CD14-positive monocyte (primary cell): ENCODE measurements at regions not wholly inside any gene's neighbourhood (a gene's known extent, or its start where the extent isn't known, plus 50 kb on each side); places are given as distances from the start of the nearest gene placed in this dataset.

Source experiments
- DNase-seq, 3 donors: peaks; one replicate each; pipeline ENCODE4 v3.0.0-alpha.2; 2011 to 2022
- H2AFZ ChIP-seq: 2 replicates; pipeline ENCODE4 v1.6.0; 2012; ENCODE audit warnings: mild to moderate bottlenecking, low read depth, low read length, inconsistent platforms; ENCODE audit not compliant: insufficient read depth, poor library complexity, severe bottlenecking
- H3K27ac ChIP-seq, 2 donors: 1 replicate in 1 of 2; 2 replicates in 1 of 2; pipeline ENCODE4 v1.5.1; 2012 to 2013; ENCODE audit warnings: low read length in 2 of 2, control low read depth in 1 of 2, inconsistent platforms in 1 of 2, low read depth in 1 of 2, mild to moderate bottlenecking in 1 of 2
- H3K27me3 ChIP-seq, 2 donors: one replicate each; pipeline versions ENCODE4 v1.6.0 to v1.6.1; 2011 to 2013; ENCODE audit warnings: low read length in 2 of 2; ENCODE audit not compliant: control insufficient read depth in 2 of 2, insufficient read depth in 2 of 2
- H3K36me3 ChIP-seq, 2 donors: replicated peaks in 1 of 2; 1 replicate in 1 of 2; 2 replicates in 1 of 2; pipeline versions ENCODE4 v1.5.1 to v1.6.1; 2012 to 2013; ENCODE audit warnings: low read length in 2 of 2, control low read depth in 1 of 2, inconsistent platforms in 1 of 2, mild to moderate bottlenecking in 1 of 2; ENCODE audit not compliant: insufficient read depth in 2 of 2, control insufficient read depth in 1 of 2
- H3K4me1 ChIP-seq, 2 donors: 1 replicate in 1 of 2; 2 replicates in 1 of 2; pipeline versions ENCODE4 v1.5.1 to v1.6.1; 2012 to 2013; ENCODE audit warnings: low read length in 2 of 2, control low read depth in 1 of 2, inconsistent platforms in 1 of 2, mild to moderate bottlenecking in 1 of 2, moderate library complexity in 1 of 2; ENCODE audit not compliant: insufficient read depth in 2 of 2, control insufficient read depth in 1 of 2
- H3K4me2 ChIP-seq: replicated peaks from 2 replicates; pipeline ENCODE3; 2012; ENCODE audit warnings: low read length, moderate library complexity, mild to moderate bottlenecking; ENCODE audit not compliant: poor library complexity, severe bottlenecking; ENCODE audit errors: extremely low read depth
- H3K4me3 ChIP-seq, 3 experiments: fragments of 200-600 bp in 1 of 3; sonication (generic) in 1 of 3; replicated peaks in 1 of 3; 1 replicate in 2 of 3; 2 replicates in 1 of 3; pipeline ENCODE4 v1.5.1; 2011 to 2013; ENCODE audit warnings: low read length in 3 of 3, mild to moderate bottlenecking in 3 of 3, control low read depth in 2 of 3, low read depth in 2 of 3, inconsistent platforms in 1 of 3, moderate library complexity in 1 of 3
- H3K79me2 ChIP-seq: 2 replicates; pipeline ENCODE4 v1.6.0; 2012; ENCODE audit warnings: mild to moderate bottlenecking, control low read depth, inconsistent platforms, low read length, moderate library complexity; ENCODE audit not compliant: insufficient read depth
- H3K9ac ChIP-seq: 2 replicates; pipeline ENCODE4 v1.6.0; 2017; ENCODE audit warnings: low read length, mild to moderate bottlenecking; ENCODE audit not compliant: insufficient read depth, poor library complexity, severe bottlenecking
- H3K9me3 ChIP-seq, 2 donors: replicated peaks in 1 of 2; 1 replicate in 1 of 2; 2 replicates in 1 of 2; pipeline versions ENCODE4 v1.5.1 to v1.6.1; 2012 to 2013; ENCODE audit warnings: low read length in 2 of 2, control low read depth in 1 of 2; ENCODE audit not compliant: control insufficient read depth in 1 of 2, insufficient read depth in 1 of 2
- H4K20me1 ChIP-seq: 2 replicates; pipeline ENCODE4 v1.6.0; 2012; ENCODE audit warnings: mild to moderate bottlenecking, low read length, control low read depth, moderate library complexity; ENCODE audit not compliant: insufficient read depth
- H3K27ac Mint-ChIP-seq, 7 donors: one replicate each; pipeline ENCODE4 v1.8.0; 2020; ENCODE audit warnings: mild to moderate bottlenecking in 7 of 7, mixed read lengths in 7 of 7, moderate library complexity in 6 of 7, inconsistent platforms in 2 of 7
- H3K27me3 Mint-ChIP-seq, 3 donors: one replicate each; pipeline ENCODE4 v1.8.0; 2021 to 2022; ENCODE audit warnings: low read depth in 3 of 3, mild to moderate bottlenecking in 3 of 3, mixed read lengths in 3 of 3, moderate library complexity in 3 of 3, inconsistent platforms in 1 of 3
- H3K36me3 Mint-ChIP-seq, 2 donors: one replicate each; pipeline ENCODE4 v1.8.0; 2020; ENCODE audit warnings: mixed read lengths in 2 of 2, inconsistent platforms in 1 of 2, mild to moderate bottlenecking in 1 of 2
- H3K4me1 Mint-ChIP-seq: one replicate; pipeline ENCODE4 v1.8.0; 2020; ENCODE audit warnings: mild to moderate bottlenecking, mixed read lengths
- H3K4me3 Mint-ChIP-seq, 2 donors: one replicate each; pipeline ENCODE4 v1.8.0; 2020; ENCODE audit warnings: mild to moderate bottlenecking in 2 of 2, mixed read lengths in 2 of 2, moderate library complexity in 1 of 2
- H3K9me3 Mint-ChIP-seq, 7 donors: one replicate each; pipeline ENCODE4 v1.8.0; 2020 to 2022; ENCODE audit warnings: mixed read lengths in 7 of 7, mild to moderate bottlenecking in 6 of 7, moderate library complexity in 6 of 7, inconsistent platforms in 2 of 7
- CTCF ChIP-seq: fragments of 200-600 bp; IDR thresholded peaks from one replicate; pipeline ENCODE4 v1.8.0; 2022; ENCODE audit warnings: antibody characterized with exemption, mild to moderate bottlenecking
- WGBS: methylation state at CpG from one replicate; pipeline ENCODE4 v1.1.5; 2013; ENCODE audit warnings: missing lambda C conversion rate; ENCODE audit not compliant: insufficient coverage; 5-methylcytosine and 5-hydroxymethylcytosine counted together
- intact Hi-C, 2 donors: fragments of 100-400 bp; cut with micrococcal nuclease; formaldehyde crosslinking; loops; one replicate each; pipeline versions ENCODE4 v1.15.0 to v1.15.1; 2023

GRCh38 chr1:19015476-19015875 lies 59.0 kb upstream of the IFFO2 start:
- Histone ChIP-seq H3K4me3 (no peak overlapping the region), H3K4me2 (no peak overlapping the region), H3K9me3 (no peaks in the 10 kb centered on the region), H3K36me3 (no peaks in the 10 kb centered on the region), H3K4me1 (peaks cover 6 to 11% of the 10 kb centered on the region in 2 donors), H2AFZ (no peak overlapping the region), H3K79me2 (no peaks in the 10 kb centered on the region), H3K27ac (no peak overlapping the region), H3K27me3 (no peaks in the 10 kb centered on the region), H3K9ac (no peak overlapping the region), H4K20me1 (no peaks in the 10 kb centered on the region)
- H3K36me3 Mint-ChIP-seq = no peaks in the 10 kb centered on the region
- H3K9me3 Mint-ChIP-seq = no peaks in the 10 kb centered on the region
- no peak for TF ChIP-seq CTCF
- peaks cover 3 to 8% (median 8%) of the 10 kb centered on the region in 3 donors for H3K27me3 Mint-ChIP-seq
- H3K27ac Mint-ChIP-seq = no peak overlapping the region
- peaks cover 13% of the 10 kb centered on the region for H3K4me1 Mint-ChIP-seq
- WGBS = 97% methylated on average over 6 of the region's 6 CpGs
- H3K4me3 Mint-ChIP-seq = no peak overlapping the region
- DNase-seq = no peak
- intact Hi-C loops = no loop called here

- Histone ChIP-seq H4K20me1 (no peaks in the 10 kb centered on the region), H3K4me2 (no peak overlapping the region), H3K36me3 (no peaks in the 10 kb centered on the region), H3K9ac (no peak overlapping the region), H3K4me3 (no peak overlapping the region), H3K79me2 (no peaks in the 10 kb centered on the region), H3K27ac (no peak overlapping the region), H3K4me1 (peaks cover 6 to 15% of the 10 kb centered on the region in 2 donors), H2AFZ (no peak overlapping the region), H3K27me3 (no peaks in the 10 kb centered on the region), H3K9me3 (no peaks in the 10 kb centered on the region)
- peaks cover 14% of the 10 kb centered on the region for H3K4me1 Mint-ChIP-seq
- 90% methylated on average over 2 of the region's 7 CpGs for WGBS
- no peaks in the 10 kb centered on the region for H3K36me3 Mint-ChIP-seq
- no peak overlapping the region for H3K4me3 Mint-ChIP-seq
- DNase-seq = no peak
- no peak for TF ChIP-seq CTCF
- intact Hi-C loops = no loop called here
- no peaks in the 10 kb centered on the region for H3K9me3 Mint-ChIP-seq
- peak overlapping the region in 1 of 7 donors; percentile 31 for H3K27ac Mint-ChIP-seq
- peaks cover 3 to 6% (median 4%) of the 10 kb centered on the region in 3 donors for H3K27me3 Mint-ChIP-seq
Measured at GRCh38 chr1:19014765-19015164, 58.3 kb upstream of the IFFO2 start.
